ENCODE measurements at regions not wholly inside any gene's neighbourhood (a gene's known extent, or its start where the extent isn't known, plus 50 kb on each side); places are given as distances from the start of the nearest gene placed in this dataset.

DNA sequence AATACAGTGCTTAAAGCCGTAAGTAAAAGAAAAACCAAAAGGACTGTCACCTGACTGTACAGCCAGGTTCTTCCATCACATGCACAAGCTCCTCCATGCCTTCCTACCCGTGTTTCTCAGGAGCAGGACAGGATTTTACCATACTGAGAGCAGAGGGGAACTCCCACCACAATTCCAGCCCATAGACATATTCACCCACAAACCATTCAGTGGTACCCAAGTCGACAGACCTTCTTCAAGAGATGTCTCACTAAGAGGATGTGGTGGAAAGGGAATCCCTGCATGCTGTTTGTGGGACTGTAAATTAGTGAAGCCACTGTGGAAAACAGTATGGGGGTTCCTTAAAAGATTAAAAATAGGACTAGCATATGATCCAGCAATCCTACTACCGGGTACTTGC lies 66.9 kb upstream of the DOCK9 start:
- no peaks in the 10 kb centered on the region for H3K79me2 ChIP-seq (ENCODE audit: control insufficient read depth, low read length)
- H3F3A ChIP-seq (ENCODE audit: control insufficient read depth, insufficient read depth): no peaks in the 10 kb centered on the region
- H3K9me3 ChIP-seq (ENCODE audit: control insufficient read depth, insufficient read depth, low read length): no peaks in the 10 kb centered on the region
- TF ChIP-seq EZH2phosphoT487 (IDR thresholded peaks at IDR 0.05; ENCODE audit: borderline replicate concordance, low read length): no peak
- TF ChIP-seq, protein P1, sequence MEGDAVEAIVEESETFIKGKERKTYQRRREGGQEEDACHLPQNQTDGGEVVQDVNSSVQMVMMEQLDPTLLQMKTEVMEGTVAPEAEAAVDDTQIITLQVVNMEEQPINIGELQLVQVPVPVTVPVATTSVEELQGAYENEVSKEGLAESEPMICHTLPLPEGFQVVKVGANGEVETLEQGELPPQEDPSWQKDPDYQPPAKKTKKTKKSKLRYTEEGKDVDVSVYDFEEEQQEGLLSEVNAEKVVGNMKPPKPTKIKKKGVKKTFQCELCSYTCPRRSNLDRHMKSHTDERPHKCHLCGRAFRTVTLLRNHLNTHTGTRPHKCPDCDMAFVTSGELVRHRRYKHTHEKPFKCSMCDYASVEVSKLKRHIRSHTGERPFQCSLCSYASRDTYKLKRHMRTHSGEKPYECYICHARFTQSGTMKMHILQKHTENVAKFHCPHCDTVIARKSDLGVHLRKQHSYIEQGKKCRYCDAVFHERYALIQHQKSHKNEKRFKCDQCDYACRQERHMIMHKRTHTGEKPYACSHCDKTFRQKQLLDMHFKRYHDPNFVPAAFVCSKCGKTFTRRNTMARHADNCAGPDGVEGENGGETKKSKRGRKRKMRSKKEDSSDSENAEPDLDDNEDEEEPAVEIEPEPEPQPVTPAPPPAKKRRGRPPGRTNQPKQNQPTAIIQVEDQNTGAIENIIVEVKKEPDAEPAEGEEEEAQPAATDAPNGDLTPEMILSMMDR (IDR thresholded peaks at IDR 0.05; ENCODE audit: low read depth, low read length, poor library complexity, severe bottlenecking): no peak
- H3K4me1 ChIP-seq (ENCODE audit: control insufficient read depth, low read length): peaks cover 9% of the 10 kb centered on the region
- H3K4me2 ChIP-seq (ENCODE audit: low read length): no peak overlapping the region
- H3K36me3 ChIP-seq (ENCODE audit: control insufficient read depth, low read length): no peaks in the 10 kb centered on the region
- no peak overlapping the region for H3K27ac ChIP-seq (ENCODE audit: low read depth, low read length)
- no peak overlapping the region for H3K4me3 ChIP-seq (ENCODE audit: low read length)
- H3K9me2 ChIP-seq (replicated peaks; ENCODE audit: control insufficient read depth, low read length): no peaks in the 10 kb centered on the region
- peaks cover 49% of the 10 kb centered on the region for H3K27me3 ChIP-seq (ENCODE audit: control insufficient read depth, low read length)
- no peaks in the 10 kb centered on the region for H4K20me1 ChIP-seq (ENCODE audit: control insufficient read depth, insufficient read depth, low read depth, low read length)

DNA sequence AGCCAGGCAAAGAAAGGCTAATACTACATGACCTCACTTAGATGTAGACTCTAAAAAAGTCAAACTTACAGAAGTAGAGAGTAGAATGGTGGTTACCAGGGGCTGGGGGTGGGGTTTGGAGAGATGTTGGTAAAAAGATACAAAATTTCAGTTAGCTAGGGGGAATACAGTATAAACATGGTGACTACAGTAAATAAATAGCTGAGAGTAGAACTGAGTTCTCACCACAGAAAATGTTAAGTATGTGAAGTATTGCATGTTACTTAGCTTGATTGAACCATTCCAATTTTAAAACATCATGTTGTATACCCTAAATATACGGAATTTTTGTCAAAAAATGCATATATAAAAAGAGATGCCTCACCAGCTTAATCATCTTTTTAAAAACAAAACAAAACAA lies 67.5 kb upstream of the DOCK9 start:
- Histone ChIP-seq H3K36me3 (ENCODE audit: control insufficient read depth, low read length) (no peaks in the 10 kb centered on the region), H3K4me2 (ENCODE audit: low read length) (no peak overlapping the region)

DNA sequence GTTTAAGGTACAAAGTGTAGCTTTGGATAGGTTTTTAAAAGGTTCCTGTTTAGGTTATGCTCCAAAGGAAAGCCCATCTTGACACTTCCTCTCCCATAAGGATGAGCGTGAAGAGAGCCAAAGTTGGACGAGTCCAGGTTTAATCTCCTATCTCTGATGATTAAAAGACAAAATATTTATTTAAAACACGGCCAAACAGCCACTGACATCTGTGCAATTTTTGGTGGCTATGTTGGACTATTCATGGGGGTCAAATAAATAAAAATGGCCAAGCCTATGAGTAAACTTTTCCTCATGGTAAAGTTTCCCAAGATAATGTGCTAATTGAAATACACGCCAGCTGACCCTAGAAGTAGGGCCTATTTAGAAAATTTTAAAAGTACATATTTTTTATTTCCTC lies 69.0 kb upstream of the DOCK9 start:
- no peak overlapping the region for H3K27ac ChIP-seq (ENCODE audit: low read depth, low read length)
- no peaks in the 10 kb centered on the region for H3F3A ChIP-seq (ENCODE audit: control insufficient read depth, insufficient read depth)
- no peaks in the 10 kb centered on the region for H3K36me3 ChIP-seq (ENCODE audit: control insufficient read depth, low read length)
- peaks cover 41% of the 10 kb centered on the region for H3K27me3 ChIP-seq (ENCODE audit: control insufficient read depth, low read length)
- no peaks in the 10 kb centered on the region for H4K20me1 ChIP-seq (ENCODE audit: control insufficient read depth, insufficient read depth, low read depth, low read length)
- H3K4me3 ChIP-seq (ENCODE audit: low read length): no peak overlapping the region
- no peak overlapping the region for H3K4me2 ChIP-seq (ENCODE audit: low read length)
- no peak for TF ChIP-seq EZH2phosphoT487 (IDR thresholded peaks at IDR 0.05; ENCODE audit: borderline replicate concordance, low read length)
- TF ChIP-seq, protein P1 (IDR thresholded peaks at IDR 0.05; ENCODE audit: low read depth, low read length, poor library complexity, severe bottlenecking): no peak
- peaks cover 18% of the 10 kb centered on the region for H3K4me1 ChIP-seq (ENCODE audit: control insufficient read depth, low read length)
- H3K79me2 ChIP-seq (ENCODE audit: control insufficient read depth, low read length): no peaks in the 10 kb centered on the region
- no peaks in the 10 kb centered on the region for H3K9me2 ChIP-seq (replicated peaks; ENCODE audit: control insufficient read depth, low read length)
- H3K9me3 ChIP-seq (ENCODE audit: control insufficient read depth, insufficient read depth, low read length): no peaks in the 10 kb centered on the region

More for the DNA sequence above, 67.5 kb upstream of the DOCK9 start:
- Histone ChIP-seq H3K9me3 (ENCODE audit: control insufficient read depth, insufficient read depth, low read length) (no peaks in the 10 kb centered on the region), H3F3A (ENCODE audit: control insufficient read depth, insufficient read depth) (no peaks in the 10 kb centered on the region), H3K4me1 (ENCODE audit: control insufficient read depth, low read length) (peaks cover 9% of the 10 kb centered on the region), H4K20me1 (ENCODE audit: control insufficient read depth, insufficient read depth, low read depth, low read length) (no peaks in the 10 kb centered on the region), H3K9me2 (replicated peaks; ENCODE audit: control insufficient read depth, low read length) (no peaks in the 10 kb centered on the region), H3K79me2 (ENCODE audit: control insufficient read depth, low read length) (no peaks in the 10 kb centered on the region), H3K4me3 (ENCODE audit: low read length) (no peak overlapping the region), H3K27me3 (ENCODE audit: control insufficient read depth, low read length) (peaks cover 46% of the 10 kb centered on the region), H3K27ac (ENCODE audit: low read depth, low read length) (no peak overlapping the region)
- TF ChIP-seq, protein P1 (IDR thresholded peaks at IDR 0.05; ENCODE audit: low read depth, low read length, poor library complexity, severe bottlenecking): no peak
